ENCODE measurements at regions not wholly inside any gene's neighbourhood (a gene's known extent, or its start where the extent isn't known, plus 50 kb on each side); places are given as distances from the start of the nearest gene placed in this dataset.
"Not testable (repeated sequence)": the region's sequence is repeated elsewhere in the genome, so short reads cannot be mapped to it uniquely, and the experiment has no call there.

- Histone ChIP-seq H3K36me3 (ENCODE audit: control insufficient read depth, insufficient read depth, low read length) (no peaks in the 10 kb centered on the region), H3K27me3 (ENCODE audit: control insufficient read depth, insufficient read depth, low read length) (no peaks in the 10 kb centered on the region), H3K4me3 (ENCODE audit: low read depth, low read length) (no peak overlapping the region)
- DNase-seq (ENCODE audit: low read depth): no peak
- TF ChIP-seq CTCF (IDR thresholded peaks at IDR 0.05; ENCODE audit: insufficient read depth, low read length, severe bottlenecking): no peak
- no peak for FAIRE-seq
Measured at GRCh38 chr3:26205475-26205874, 415.6 kb downstream of the OXSM start.

- no peak for TF ChIP-seq CTCF (IDR thresholded peaks at IDR 0.05; ENCODE audit: insufficient read depth, low read length, severe bottlenecking)
- no peak for FAIRE-seq
- H3K36me3 ChIP-seq (ENCODE audit: control insufficient read depth, insufficient read depth, low read length): no peaks in the 10 kb centered on the region
- H3K27me3 ChIP-seq (ENCODE audit: control insufficient read depth, insufficient read depth, low read length): no peaks in the 10 kb centered on the region
- DNase-seq (ENCODE audit: low read depth): no peak
- no peak overlapping the region for H3K4me3 ChIP-seq (ENCODE audit: low read depth, low read length)
Measured at GRCh38 chr3:26208201-26208600, 414.4 kb upstream of the LRRC3B start.

- H3K36me3 ChIP-seq (ENCODE audit: control insufficient read depth, insufficient read depth, low read length): no peaks in the 10 kb centered on the region
- H3K27me3 ChIP-seq (ENCODE audit: control insufficient read depth, insufficient read depth, low read length): no peaks in the 10 kb centered on the region
- FAIRE-seq (no peak), DNase-seq (ENCODE audit: low read depth) (no peak)
- TF ChIP-seq CTCF (IDR thresholded peaks at IDR 0.05; ENCODE audit: insufficient read depth, low read length, severe bottlenecking): no peak
- no peak overlapping the region for H3K4me3 ChIP-seq (ENCODE audit: low read depth, low read length)
Measured at GRCh38 chr3:26229801-26230200, 392.8 kb upstream of the LRRC3B start.

- no peak for TF ChIP-seq CTCF (IDR thresholded peaks at IDR 0.05; ENCODE audit: insufficient read depth, low read length, severe bottlenecking)
- no peak for FAIRE-seq
Measured at GRCh38 chr3:26233374-26233773, 389.2 kb upstream of the LRRC3B start.

GRCh38 chr3:26236531-26236930 lies 386.0 kb upstream of the LRRC3B start:
- TF ChIP-seq CTCF (IDR thresholded peaks at IDR 0.05; ENCODE audit: insufficient read depth, low read length, severe bottlenecking): no peak
- Histone ChIP-seq H3K4me3 (ENCODE audit: low read depth, low read length) (no peak overlapping the region), H3K36me3 (ENCODE audit: control insufficient read depth, insufficient read depth, low read length) (no peaks in the 10 kb centered on the region), H3K27me3 (ENCODE audit: control insufficient read depth, insufficient read depth, low read length) (no peaks in the 10 kb centered on the region)
- no peak for FAIRE-seq
- no peak for DNase-seq (ENCODE audit: low read depth)

More at GRCh38 chr3:26233374-26233773, 389.2 kb upstream of the LRRC3B start:
- H3K27me3 ChIP-seq (ENCODE audit: control insufficient read depth, insufficient read depth, low read length): no peaks in the 10 kb centered on the region
- DNase-seq (ENCODE audit: low read depth): no peak
- H3K36me3 ChIP-seq (ENCODE audit: control insufficient read depth, insufficient read depth, low read length): no peaks in the 10 kb centered on the region
- no peak overlapping the region for H3K4me3 ChIP-seq (ENCODE audit: low read depth, low read length)

- no peak for FAIRE-seq
- Histone ChIP-seq H3K36me3 (ENCODE audit: control insufficient read depth, insufficient read depth, low read length) (no peaks in the 10 kb centered on the region), H3K27me3 (ENCODE audit: control insufficient read depth, insufficient read depth, low read length) (no peaks in the 10 kb centered on the region), H3K4me3 (ENCODE audit: low read depth, low read length) (no peak overlapping the region)
- no peak for TF ChIP-seq CTCF (IDR thresholded peaks at IDR 0.05; ENCODE audit: insufficient read depth, low read length, severe bottlenecking)
- no peak for DNase-seq (ENCODE audit: low read depth)
Measured at GRCh38 chr3:26237036-26237682, 385.4 kb upstream of the LRRC3B start.

GRCh38 chr3:26244586-26244985 lies 378.0 kb upstream of the LRRC3B start:
- H3K36me3 ChIP-seq (ENCODE audit: control insufficient read depth, insufficient read depth, low read length); H3K27me3 ChIP-seq (ENCODE audit: control insufficient read depth, insufficient read depth, low read length); FAIRE-seq; H3K4me3 ChIP-seq (ENCODE audit: low read depth, low read length); DNase-seq (ENCODE audit: low read depth): not testable (repeated sequence)
